ENCODE measurements at regions not wholly inside any gene's neighbourhood (a gene's known extent, or its start where the extent isn't known, plus 50 kb on each side); places are given as distances from the start of the nearest gene placed in this dataset.

- no peak overlapping the region for H3K27ac ChIP-seq
- TF ChIP-seq CTCF (IDR thresholded peaks at IDR 0.05) (no peak), POLR2A (IDR thresholded peaks at IDR 0.05) (no peak)
- H3K4me3 ChIP-seq: no peak overlapping the region
- peaks cover 0 to 4% of the 10 kb centered on the region in 2 donors for H3K4me1 ChIP-seq
- H3K36me3 ChIP-seq: no peaks in the 10 kb centered on the region
- no peak for DNase-seq
- H3K9me3 ChIP-seq: no peaks in the 10 kb centered on the region
- intact Hi-C loops (cut with DNase I; ENCODE audit: low total_unique reads): no loop called here
- no peaks in the 10 kb centered on the region for H3K27me3 ChIP-seq
Observed at GRCh38 chr15:99504071-99504822, 61.5 kb upstream of the MEF2A start.

- H3K36me3 ChIP-seq: no peaks in the 10 kb centered on the region
- TF ChIP-seq CTCF (IDR thresholded peaks at IDR 0.05): no peak
- no peak for TF ChIP-seq POLR2A (IDR thresholded peaks at IDR 0.05)
- no peak overlapping the region for H3K27ac ChIP-seq
- H3K27me3 ChIP-seq: no peaks in the 10 kb centered on the region
- H3K4me1 ChIP-seq: peaks cover 0 to 4% of the 10 kb centered on the region in 2 donors
- no peak for DNase-seq
- intact Hi-C loops (cut with DNase I; ENCODE audit: low total_unique reads): no loop called here
- no peak overlapping the region for H3K4me3 ChIP-seq
- no peaks in the 10 kb centered on the region for H3K9me3 ChIP-seq
Observed at GRCh38 chr15:99504823-99505551, 60.8 kb upstream of the MEF2A start.

- peak overlapping the region; percentile 85 to 88 for H3K27ac ChIP-seq
Observed at GRCh38 chr15:99506399-99506798, 59.4 kb upstream of the MEF2A start.

GRCh38 chr15:99507016-99507503 lies 58.7 kb upstream of the MEF2A start:
- no peaks in the 10 kb centered on the region for H3K36me3 ChIP-seq
- H3K4me1 ChIP-seq: peaks cover 0 to 4% of the 10 kb centered on the region in 2 donors
- peak overlapping the region; percentile 85 to 88 for H3K27ac ChIP-seq
- H3K9me3 ChIP-seq: no peaks in the 10 kb centered on the region
- TF ChIP-seq POLR2A (IDR thresholded peaks at IDR 0.05) (no peak), CTCF (IDR thresholded peaks at IDR 0.05) (no peak)
- H3K27me3 ChIP-seq: no peaks in the 10 kb centered on the region
- intact Hi-C loops (cut with DNase I; ENCODE audit: low total_unique reads): no loop called here
- no peak for DNase-seq
- H3K4me3 ChIP-seq: no peak overlapping the region

More at GRCh38 chr15:99506399-99506798, 59.4 kb upstream of the MEF2A start:
- no peak for DNase-seq
- no peak for TF ChIP-seq CTCF (IDR thresholded peaks at IDR 0.05)
- no peak for TF ChIP-seq POLR2A (IDR thresholded peaks at IDR 0.05)
- Histone ChIP-seq H3K27me3 (no peaks in the 10 kb centered on the region), H3K36me3 (no peaks in the 10 kb centered on the region), H3K9me3 (no peaks in the 10 kb centered on the region), H3K4me3 (no peak overlapping the region), H3K4me1 (peaks cover 0 to 4% of the 10 kb centered on the region in 2 donors)
- intact Hi-C loops (cut with DNase I; ENCODE audit: low total_unique reads): no loop called here

Data from uterus (tissue), 3 donors.